Breast epithelium (tissue), 3 donors: ENCODE measurements at regions not wholly inside any gene's neighbourhood (a gene's known extent, or its start where the extent isn't known, plus 50 kb on each side); places are given as distances from the start of the nearest gene placed in this dataset.
A peak's percentile ranks its signal among the peaks of the same experiment; 100 is the strongest.

Source experiments
- POLR2A ChIP-seq: fragments of 450-650 bp; IDR thresholded peaks from one replicate; pipeline ENCODE4 v1.6.1; 2016; ENCODE audit warnings: antibody characterized with exemption, mild to moderate bottlenecking, moderate library complexity
- POLR2AphosphoS5 ChIP-seq, 3 donors: sonication (generic); formaldehyde crosslinking; IDR thresholded peaks; one replicate each; pipeline ENCODE4 v1.6.1; 2017; ENCODE audit warnings: antibody characterized with exemption in 3 of 3
- TF ChIP-seq, protein P1 (sequence below), 3 donors: fragments of 450-650 bp; IDR thresholded peaks; one replicate each; pipeline ENCODE4 v1.5.1; 2016 to 2017; ENCODE audit warnings: antibody characterized with exemption in 3 of 3, mild to moderate bottlenecking in 3 of 3, moderate library complexity in 3 of 3

DNA sequence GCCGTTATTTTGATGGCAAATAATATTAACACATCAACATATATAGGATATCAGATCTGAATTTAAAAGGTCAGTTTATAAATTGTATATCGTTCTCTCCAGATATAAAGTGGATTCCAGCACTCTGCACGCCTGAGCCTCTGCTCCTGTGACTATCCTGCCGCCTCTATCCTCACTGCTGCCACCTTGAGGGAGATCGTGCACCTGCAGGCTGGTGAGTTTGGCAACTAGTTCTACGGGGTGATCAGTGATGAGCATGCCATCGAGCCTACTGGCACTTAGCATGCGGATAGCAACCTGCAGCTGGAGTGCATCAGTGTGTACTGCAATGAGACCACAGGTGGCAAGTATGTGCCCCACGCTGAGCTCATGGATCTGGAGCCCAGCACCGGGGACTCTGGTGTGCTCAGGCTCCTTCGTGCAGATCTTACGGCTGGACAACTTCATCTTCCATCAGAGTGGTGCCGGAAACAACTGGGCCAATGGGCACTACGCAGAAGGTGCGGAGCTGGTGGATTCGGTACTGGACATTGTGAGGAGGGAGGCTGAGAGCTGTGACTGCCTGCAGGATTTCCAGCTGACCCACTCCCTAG is 84.9 kb downstream of the FBXO5 start:
- TF ChIP-seq POLR2A (no peak), POLR2AphosphoS5 (IDR thresholded peaks at IDR 0.05) (no peak)
- TF ChIP-seq, protein P1, sequence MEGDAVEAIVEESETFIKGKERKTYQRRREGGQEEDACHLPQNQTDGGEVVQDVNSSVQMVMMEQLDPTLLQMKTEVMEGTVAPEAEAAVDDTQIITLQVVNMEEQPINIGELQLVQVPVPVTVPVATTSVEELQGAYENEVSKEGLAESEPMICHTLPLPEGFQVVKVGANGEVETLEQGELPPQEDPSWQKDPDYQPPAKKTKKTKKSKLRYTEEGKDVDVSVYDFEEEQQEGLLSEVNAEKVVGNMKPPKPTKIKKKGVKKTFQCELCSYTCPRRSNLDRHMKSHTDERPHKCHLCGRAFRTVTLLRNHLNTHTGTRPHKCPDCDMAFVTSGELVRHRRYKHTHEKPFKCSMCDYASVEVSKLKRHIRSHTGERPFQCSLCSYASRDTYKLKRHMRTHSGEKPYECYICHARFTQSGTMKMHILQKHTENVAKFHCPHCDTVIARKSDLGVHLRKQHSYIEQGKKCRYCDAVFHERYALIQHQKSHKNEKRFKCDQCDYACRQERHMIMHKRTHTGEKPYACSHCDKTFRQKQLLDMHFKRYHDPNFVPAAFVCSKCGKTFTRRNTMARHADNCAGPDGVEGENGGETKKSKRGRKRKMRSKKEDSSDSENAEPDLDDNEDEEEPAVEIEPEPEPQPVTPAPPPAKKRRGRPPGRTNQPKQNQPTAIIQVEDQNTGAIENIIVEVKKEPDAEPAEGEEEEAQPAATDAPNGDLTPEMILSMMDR (IDR thresholded peaks at IDR 0.05) = peak in 2 of 3 donors; percentile 43 to 57
